22Rv1 (cell line): ENCODE measurements at regions not wholly inside any gene's neighbourhood (a gene's known extent, or its start where the extent isn't known, plus 50 kb on each side); places are given as distances from the start of the nearest gene placed in this dataset.

ENCODE experiments used
- CTCF ChIP-seq: fragments of 450-650 bp; IDR thresholded peaks from 2 replicates; pipeline ENCODE4 v1.5.1; 2017; ENCODE audit warnings: mild to moderate bottlenecking
- ZFX ChIP-seq: fragments of 450-650 bp; IDR thresholded peaks from 2 replicates; pipeline ENCODE4 v1.6.1; 2017; ENCODE audit warnings: antibody characterized with exemption, borderline replicate concordance

DNA sequence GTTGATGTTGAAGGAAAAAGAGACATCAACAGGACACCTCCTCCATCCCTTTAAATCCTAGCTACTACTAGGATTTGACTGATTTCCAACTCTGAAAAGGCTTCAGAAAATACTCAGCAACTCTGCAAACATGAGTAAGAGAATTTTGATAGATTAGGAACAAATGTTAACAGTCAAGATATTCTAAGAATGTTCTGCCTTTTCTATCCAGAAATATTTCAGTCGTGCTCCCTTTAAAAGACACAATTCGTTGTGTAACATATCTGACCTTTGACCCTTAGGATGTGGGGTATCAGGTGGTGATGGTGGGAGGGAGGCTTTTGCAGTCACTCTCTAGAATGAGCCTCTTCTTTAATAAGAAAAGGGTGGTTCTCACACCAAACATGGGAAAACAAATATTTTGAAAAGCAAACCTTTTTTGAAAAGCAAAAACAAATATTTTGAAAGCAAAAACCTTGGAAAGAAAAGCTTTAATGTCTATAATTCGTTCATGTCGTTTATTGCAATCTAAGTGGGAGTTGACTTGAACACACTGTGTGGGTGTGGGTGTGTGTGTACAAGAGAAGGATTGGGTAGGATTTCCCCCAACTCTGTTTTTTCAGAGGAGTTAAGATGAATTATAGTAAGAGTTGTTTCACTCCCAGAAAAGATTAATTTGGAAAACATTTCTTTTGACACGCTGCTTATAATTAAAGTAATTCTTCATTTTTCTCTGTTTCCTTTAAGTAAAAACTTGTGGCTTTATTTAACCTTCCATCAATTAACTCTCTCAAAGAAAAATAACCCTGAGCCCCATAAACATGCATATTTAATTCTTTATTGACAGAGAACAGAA, 152.8 kb downstream of the TMEM167A start:
- TF ChIP-seq CTCF: no peak
- TF ChIP-seq ZFX: no peak
